ENCODE measurements at regions not wholly inside any gene's neighbourhood (a gene's known extent, or its start where the extent isn't known, plus 50 kb on each side); places are given as distances from the start of the nearest gene placed in this dataset.
"Not testable (repeated sequence)": the region's sequence is repeated elsewhere in the genome, so short reads cannot be mapped to it uniquely, and the experiment has no call there.

DNA sequence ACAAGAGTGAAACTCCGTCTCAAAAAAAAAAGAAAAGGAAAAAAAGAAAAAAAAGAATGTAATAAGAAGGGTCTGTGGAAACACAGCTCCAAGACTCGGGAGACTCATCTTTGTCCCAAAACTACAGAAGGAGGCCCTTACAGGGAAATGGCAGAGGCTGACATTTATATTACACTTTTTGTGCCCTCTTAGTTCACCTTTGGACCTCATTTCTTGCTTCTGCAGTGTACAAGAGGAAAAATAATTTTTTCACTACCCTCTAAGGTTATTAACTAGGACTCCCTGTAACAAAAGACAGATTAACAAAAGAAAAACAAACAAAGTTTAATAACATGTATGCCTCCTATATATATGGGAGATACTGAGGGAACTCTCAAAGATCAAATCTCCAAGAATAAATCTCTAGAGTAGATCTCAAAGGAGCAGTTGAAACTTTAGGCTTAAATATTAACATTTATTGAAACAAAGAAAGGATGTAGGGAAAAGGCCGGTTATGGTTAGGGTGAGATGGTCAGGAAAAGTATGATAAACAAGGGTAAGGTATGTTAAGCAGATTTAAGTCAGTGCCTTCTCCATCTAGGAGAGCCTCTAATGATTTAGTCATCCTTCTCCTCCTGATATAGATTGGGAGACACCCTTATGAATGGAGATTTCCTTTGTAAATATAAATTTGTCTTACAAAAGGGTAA lies 121.3 kb upstream of the JADE1 start:
- no peak for DNase-seq

DNA sequence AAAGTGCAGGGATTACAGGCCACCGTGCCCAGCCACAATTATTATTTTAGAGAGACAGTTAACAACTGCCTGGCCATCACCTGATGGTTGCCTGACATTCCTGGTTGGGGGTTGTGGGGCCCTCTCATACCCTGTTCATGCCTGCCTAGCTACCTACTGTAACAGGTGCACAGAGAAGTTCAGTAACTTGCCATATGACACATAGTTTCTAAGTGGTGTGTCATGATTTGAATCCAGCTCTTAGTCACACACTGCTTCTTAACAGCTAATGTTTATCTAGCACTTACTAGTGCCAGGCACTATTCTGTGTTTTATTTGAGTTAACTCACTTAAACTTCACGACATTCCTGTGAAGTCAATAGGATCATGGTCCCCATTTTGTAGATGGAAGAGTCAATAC lies 122.7 kb upstream of the JADE1 start:
- DNase-seq: no peak

DNA sequence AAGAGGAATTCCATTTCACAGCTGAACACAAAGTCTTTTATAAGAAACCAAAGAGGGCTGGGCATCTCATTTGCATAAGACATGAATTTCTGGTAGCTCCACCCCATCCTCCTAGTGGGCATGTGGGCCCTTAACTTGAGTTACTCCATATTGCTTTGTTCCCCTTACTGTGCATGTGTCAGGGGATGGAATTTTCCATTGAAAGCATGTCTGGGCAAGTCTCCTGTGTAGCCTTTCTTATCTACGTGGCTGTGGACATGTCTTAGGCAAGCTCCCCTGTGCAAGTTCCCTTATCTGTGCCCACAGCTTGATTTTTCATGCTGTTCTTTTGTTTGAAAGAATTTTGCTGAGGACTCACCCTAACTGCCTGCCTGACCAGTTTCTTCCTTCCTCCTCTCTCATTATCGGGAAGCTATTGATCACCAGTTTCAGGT lies 123.5 kb upstream of the JADE1 start:
- no peak for DNase-seq

DNA sequence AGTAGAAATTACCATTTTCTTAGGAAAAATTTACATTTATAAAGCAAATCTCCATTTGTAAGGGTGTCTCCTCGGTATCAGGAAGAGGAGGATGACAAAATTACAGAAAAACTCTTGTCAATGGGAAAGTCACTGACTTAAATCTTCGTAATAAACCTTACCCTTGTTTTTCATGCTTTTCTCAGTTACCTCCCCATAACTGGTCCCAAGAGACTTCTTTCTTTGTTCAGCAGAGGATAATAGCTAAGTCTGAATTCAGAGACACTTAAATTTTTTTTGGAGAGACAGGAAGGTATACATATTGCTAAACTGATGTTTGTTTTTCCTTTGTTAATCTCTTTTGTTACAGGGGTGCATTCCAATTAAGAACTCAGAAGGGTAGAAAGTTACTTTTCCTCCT lies 125.5 kb upstream of the JADE1 start:
- DNase-seq: no peak

DNA sequence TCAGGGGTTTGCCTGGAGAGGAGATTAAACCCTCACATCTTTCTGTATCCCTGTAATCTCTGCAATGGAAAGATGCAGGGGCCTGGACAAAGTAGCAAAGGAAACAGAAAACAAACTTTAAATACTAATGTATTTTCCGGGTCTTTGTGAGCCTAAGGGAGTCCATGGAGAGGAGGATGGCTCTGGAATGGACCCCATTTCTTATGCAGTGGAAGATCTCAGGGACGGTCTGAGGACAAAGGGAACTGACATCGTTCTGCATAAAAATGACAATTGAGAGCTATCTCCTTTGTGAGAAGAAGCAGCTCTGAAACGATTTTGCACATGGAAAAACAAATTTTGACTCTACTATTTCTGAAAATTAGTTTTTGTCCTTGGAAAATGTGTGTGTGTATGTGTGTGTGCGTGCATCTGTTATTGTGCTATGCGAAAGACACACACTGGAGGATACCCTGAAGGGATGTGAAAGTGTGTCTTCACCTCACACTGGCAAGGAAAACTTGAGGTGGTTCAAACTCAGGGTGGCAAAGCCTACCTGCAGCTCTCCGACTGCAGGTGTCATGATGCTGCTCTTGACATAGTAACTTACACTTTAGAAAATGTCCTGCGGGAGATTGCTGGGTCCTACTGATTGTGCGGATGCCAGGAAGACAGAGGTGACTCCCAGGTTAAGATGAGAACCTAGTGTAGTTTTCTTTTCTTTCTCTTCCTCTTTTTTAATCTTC lies 126.4 kb upstream of the JADE1 start:
- DNase-seq: no peak

DNA sequence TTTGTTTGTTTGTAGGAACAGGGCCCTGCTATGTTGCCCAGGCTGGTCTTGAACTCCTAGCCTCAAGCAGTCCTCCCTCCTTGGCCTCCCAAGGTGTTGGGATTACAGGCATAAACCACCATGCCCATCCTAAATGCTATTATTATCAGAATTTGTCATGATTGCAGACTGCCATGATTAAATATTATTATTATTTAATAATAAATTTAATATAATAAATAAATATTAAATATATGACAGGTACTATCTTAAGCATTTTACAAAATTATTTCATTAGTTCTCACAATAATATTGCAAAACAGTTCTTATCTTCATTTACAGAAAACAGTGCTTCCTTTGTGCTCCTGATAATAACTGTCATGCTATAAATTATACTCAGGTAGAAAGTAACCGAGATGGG lies 133.4 kb upstream of the JADE1 start:
- DNase-seq: no peak

DNA sequence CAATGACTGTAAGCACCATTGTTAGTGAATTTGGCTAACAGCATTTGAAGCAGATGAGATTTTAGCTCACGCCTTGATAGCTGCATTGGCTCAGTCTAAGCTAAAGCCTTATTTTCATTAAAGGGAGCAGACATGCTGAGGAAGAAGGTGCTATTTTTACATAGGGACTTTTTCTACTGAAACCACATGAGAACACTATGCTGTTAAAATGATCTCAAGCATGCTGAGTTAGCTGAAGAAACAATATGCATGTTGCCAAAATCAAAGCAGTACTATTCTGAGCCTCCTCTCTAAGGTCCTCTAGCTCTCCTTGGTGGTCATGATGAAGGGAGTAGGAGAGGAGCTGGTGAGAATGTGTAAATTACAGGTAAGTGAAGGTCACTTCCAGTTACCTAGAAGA lies 134.4 kb upstream of the JADE1 start:
- DNase-seq: no peak

DNA sequence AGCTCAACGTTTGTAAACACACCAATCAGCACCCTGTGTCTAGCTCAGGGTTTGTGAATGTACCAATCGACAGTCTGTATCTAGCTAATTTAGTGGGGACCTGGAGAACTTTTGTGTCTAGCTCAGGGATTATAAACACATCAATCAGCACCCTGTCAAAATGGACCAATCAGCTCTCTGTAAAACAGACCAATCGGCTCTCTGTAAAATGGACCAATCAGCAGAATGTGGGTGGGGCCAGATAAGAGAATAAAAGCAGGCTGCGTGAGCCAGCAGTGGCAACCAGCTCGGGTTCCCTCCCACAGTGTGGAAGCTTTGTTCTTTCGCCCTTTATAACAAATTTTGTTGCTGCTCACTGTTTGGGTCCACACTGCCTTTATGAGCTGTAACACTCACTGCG lies 136.3 kb upstream of the JADE1 start:
- DNase-seq: not testable (repeated sequence)

DNA sequence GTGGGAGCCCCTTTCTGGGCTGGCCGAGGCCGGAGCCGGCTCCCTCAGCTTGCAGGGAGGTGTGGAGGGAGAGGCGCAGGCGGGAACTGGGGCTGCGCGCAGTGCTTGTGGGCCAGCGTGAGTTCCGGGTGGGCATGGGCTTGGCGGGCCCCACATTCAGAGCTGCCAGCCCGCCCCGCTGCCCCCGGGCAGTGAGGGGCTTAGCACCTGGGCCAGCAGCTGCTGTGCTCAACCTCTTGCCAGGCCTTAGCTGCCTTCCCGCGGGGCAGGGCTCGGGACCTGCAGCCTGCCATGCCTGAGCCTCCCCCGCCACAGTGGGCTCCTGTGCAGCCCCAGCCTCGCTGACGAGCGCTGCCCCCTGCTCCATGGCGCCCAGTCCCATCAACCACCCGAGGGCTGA lies 136.9 kb upstream of the JADE1 start:
- not testable (repeated sequence) for DNase-seq

DNA sequence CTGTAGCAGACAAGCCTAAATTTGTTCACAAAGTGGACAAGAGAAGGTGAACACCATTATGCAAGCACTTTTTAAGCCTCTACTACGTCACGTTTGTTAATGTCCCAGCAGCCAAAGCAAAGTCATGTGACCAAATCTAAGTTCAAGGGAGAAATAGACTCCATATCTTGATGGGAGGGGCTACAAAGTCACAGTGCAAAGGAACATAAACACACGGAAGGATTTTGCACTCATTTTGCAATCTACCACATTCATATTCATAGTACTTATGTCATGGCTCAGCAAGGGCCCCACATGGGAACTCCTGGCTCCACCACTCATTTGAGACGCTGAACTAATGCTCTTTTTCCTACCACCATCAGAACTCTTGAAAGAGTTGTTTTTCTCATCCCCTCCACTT lies 139.0 kb upstream of the JADE1 start:
- no peak for DNase-seq

DNA sequence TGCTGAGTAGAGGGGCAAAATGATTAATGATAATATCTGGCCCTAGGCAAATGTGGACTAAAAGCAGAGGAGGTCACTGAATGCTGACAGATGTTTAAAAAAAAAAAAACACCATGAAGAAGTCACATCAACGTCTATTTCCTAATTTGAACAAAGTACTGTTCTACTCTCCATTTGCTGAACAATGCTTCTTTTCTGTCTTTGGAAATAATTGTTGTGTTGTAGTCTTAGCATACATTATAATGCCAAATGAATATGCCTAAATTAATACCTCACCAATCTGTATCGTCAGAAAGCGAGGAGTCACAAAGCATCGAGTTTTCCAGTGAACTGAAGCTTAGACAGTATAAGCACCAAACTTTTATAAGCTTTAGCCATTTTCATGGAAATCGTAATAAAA lies 140.9 kb upstream of the JADE1 start:
- DNase-seq: no peak

DNA sequence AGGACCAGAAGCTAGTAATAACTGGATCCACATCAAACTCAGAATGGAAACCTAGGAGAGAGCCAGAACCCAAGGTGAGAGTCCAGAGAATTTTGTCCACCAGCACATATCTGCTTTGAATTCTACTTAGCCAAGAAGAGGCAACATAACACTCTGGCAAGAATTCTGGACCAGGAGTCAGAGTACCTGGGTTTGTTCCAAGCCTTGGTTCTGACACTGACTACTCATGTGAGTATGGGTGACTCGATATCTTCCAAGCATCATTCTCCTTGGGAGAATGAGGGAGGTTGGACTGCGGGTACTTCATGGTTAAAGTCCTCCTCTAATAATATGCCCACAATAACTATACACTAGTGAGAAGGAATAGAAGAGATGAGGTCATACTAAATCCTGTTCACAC lies 144.0 kb upstream of the JADE1 start:
- DNase-seq: no peak

DNA sequence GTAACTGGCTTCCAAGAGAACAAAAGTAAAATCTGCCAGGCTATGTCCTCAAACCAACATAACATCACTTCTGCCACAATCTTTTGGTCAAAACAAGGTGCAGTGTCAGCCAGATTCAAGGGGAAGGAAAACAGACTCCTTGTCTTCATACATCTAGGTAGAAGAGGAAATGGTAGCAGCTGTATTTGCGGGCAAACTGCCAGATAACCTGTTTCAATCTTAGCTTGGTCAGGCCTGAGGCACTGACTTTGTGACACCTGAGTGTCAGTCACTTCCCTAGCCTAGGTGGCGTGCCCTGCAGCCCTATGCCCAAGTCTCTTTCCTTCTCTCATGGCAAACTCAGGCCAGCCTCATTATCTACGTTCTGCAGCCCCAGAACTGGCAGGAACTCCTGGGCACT lies 146.2 kb upstream of the JADE1 start:
- DNase-seq: no peak

DNA sequence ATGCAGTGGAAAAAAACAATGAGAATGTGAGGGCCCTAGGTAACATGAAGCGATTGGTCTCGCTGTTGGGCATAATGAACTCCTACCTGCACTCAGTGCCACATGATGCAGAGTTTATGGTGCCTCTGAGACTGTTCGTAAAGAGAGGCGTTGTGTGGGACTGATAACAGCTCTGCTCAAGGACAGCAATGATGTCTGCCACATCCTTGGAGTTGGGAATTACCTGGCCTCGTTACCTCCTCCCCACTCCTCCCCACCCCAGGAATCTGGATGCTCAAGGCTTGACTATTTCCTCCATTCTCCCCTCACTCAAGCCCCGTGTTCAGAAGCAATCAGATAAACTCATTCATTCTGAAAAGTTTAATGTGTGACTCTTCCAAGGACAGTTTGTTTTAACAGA lies 148.0 kb upstream of the JADE1 start:
- DNase-seq: no peak

DNA sequence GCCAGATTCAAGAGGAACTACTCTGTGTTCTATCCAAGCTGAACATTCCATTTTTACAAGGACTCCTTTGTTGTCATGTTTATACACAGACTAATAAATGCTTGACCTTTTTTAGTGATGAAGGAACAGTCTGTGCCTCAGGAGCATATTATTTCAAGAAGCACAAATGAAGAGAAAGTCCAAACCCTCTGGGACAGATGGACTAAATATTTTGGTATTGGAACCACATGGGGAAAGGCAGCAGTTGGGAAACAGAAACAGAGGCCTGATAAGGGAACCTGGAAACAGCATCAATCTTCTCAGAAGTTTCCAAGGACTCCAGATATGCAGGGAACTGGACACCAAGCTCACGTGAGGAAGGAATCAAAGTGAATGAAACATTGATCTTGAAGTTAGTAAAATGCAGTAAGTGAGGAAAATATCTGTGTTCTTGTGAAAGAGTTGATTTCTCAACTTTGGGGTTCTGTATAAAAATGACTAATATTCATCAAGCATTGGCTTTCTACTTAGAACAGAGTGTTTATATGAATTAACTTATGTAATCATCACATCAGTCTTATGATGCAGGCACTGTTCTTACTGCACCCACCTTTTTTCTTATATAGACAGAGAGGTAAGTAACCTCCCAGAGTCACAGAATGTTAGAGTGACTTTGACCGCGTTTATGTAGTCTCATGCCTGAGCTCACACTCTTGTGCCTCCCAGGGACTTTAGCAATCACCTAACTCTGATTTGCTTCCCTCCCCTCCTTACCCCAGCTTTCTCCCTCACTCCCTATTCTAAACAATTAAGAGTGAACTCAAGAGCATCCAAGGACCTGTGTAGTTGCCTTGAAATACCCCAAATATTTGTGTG lies 148.9 kb upstream of the JADE1 start:
- no peak for DNase-seq

DNA sequence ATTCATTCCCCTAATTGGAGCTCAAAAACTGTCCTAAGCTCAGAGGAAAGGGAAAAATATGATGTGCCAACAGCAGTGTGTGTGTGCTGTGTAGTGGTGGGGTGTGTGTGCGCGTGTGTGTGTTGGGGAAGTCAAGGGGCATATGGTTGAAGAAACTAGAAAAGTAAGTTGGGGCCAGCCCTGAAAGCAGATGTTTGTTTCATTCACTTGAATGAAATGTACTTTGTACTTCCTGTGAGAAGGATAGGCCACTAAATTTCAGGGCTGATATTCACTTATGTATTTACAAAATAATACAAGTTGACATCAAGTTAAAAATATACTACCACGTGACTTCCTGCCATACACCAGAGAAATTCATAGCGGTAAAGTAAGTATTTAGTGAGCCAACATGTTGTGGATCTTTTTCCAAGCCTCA lies 151.3 kb upstream of the JADE1 start:
- no peak for DNase-seq

DNA sequence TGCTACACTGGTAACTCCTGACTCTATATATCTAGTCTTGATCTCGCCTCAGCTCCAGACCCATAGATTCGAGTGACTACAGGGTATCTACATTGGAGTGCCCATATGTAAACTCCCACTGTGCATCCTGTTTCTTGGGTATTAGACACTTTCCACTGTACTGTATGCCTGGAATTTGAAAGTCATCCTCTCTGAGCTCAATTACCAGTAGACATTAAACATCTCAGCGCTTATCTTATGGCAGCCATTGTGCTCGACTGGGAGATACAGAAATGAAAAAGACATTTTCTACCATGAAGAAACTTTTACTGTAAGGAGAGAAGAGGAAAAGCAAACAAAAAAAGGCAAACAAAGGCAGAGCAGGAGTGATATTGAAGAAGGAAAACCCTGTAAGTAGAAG lies 151.9 kb upstream of the JADE1 start:
- no peak for DNase-seq

DNA sequence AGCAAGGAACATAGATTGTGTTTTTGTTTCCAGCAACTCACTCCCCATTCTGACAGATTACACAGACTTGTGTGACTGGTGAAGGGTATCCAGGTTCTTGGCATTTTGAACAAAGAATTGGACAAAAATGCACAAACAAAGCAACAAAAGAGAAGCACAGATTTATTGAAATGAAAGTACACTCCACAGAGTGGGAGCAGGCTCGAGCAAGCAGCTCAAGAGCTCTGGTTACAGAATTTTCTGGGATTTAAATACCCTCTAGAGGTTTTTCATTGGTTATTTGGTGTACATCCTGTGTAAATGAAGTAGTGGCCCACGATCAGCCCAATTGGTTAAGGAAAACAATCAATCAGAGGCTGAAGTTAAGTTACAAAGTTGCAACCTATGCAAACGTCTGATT lies 155.0 kb upstream of the JADE1 start:
- DNase-seq: no peak

DNA sequence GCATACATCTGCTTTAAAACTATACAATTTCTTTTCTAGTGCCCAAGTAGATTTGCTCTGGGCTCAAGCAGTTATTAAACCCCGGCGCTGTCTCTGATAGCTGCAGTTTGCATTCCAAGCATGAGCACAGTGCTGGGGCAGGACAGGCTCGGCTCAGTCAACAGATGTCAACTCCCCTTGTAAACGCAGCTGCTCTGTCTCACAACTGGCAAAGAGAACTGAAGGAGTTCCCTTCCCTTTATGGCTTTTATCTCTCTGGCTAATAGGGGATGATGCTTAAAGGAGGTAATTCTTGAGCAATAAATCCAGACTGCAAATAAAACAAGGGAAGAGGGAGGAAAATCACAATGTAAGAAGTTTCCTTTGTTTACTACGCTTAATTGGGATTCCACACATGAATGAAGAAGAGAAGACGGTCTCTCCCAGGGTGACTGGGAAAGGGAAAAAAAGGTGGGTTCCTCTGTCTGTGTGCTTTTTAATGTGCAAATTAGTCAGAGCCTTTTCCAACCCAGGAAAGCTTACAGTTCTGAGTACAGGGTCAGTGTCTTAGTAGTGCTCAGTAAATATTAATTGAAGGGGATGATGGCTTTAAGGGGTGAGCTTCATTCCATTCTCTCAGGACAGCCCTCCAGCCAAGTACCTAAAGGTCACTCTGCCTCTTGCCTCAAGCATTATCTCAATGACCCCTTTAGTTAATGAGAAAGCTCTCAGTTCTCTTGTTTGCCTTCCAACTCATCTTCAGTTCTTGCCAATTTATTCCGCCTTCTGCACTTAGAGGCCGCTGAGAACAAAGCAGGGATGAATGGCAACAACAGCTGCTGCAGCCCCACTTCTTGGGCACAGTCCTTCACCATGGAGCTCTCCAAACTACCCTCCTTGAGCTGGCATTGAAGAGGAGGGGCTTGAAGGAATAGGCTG lies 155.7 kb upstream of the JADE1 start:
- peak; percentile 19 for DNase-seq

DNA sequence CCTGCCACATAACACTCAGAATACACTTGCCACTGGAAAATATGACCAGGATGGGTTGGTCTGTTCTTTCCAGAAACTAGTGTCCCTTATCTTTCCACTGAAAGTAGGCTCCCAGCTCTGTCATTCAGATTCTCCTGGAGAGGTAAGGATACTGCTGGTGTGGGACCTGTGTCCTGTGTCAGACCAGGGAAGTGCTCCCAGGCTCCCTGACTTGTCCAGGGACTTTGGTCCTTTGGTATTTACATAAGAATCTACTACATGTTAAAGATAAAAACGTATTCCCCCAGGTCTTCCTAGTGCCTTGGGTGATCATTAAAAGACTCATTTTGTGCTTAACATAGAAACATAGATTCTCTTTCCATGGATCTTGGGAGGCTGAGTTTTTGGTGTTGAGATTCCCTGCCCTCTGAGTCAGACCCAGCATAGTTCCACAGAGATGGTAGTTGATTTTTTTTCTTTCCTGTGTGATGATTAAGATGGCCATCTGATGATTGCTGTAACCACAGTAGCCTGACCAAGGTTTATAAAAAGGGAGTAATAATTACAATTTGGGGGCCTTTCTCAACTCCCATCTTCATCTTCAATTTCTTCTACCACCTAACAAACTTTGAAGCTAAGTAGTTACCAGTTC lies 159.8 kb upstream of the JADE1 start:
- DNase-seq: no peak

DNA sequence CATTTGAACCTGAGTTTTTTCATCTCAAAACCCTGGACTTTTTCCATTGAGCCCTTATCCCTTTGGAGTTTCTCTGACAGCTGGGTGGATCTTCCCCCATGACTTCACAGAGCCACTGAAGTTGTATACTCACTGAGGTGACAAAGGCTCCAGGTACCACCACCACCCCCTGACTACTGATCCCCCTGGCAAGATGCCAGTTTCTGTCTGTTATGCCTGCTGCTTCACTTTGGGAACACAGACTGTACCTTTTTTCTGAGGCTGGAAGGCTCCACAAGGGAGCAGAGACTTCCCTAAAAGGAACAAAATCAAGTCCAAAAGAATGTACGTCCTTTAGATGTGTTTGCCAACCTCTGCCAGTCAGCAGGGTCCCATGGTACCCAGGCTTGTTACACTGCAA lies 160.3 kb upstream of the JADE1 start:
- DNase-seq: no peak

DNA sequence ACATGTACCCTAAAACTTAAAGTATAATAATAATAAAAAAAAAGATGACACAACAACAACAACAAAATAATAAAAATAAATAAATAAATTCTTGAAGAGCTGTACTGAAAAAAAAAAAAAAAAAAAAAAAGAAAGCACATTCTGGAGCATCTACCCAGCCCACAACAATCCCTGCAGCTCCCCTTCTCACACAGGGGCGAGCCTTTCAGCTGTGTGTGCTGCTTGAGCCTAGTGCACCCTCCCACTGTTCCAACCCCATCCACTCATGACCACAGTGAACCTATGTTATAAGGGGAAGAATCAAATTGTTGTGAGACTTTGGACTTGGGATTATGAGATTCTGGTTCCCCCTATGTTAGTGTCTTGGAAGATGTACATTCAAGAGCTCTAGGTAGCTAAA lies 161.5 kb upstream of the JADE1 start:
- DNase-seq: no peak

Measured in NCI-H510A (cell line).